ENCODE measurements at regions not wholly inside any gene's neighbourhood (a gene's known extent, or its start where the extent isn't known, plus 50 kb on each side); places are given as distances from the start of the nearest gene placed in this dataset.

DNA sequence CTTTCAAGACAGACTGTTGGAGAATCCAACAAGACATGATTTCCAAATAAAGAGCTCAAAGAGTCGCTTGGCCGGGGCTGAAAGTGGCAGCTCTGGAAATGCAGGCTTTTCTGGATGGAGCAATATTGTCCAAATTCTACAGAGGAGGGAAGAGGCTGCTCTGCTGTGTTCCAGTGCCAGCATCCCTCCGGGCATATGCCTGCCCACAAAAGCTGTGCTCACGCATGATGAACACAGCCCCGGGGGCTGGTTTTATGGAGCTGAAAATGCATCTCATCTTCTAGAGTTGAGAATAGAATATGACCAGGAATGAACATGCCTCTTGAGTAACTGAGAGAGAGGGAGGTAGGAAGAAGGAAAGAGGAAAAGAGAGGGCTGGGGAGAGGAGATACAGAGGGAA is 74.7 kb upstream of the TOX3 start:
- TF ChIP-seq RAD21 (IDR thresholded peaks at IDR 0.05; ENCODE audit: low read depth) (no peak), YY1 (IDR thresholded peaks at IDR 0.05; ENCODE audit: low read depth) (no peak), TEAD4 (IDR thresholded peaks at IDR 0.05) (no peak), EP300 (IDR thresholded peaks at IDR 0.05; ENCODE audit: borderline replicate concordance) (no peak), TAF1 (IDR thresholded peaks at IDR 0.05; ENCODE audit: low read depth) (no peak), CEBPB (IDR thresholded peaks at IDR 0.05) (no peak), TCF12 (IDR thresholded peaks at IDR 0.05; ENCODE audit: low read depth) (no peak), CREB1 (IDR thresholded peaks at IDR 0.05; ENCODE audit: low read depth) (no peak)
- TF ChIP-seq, protein P1, sequence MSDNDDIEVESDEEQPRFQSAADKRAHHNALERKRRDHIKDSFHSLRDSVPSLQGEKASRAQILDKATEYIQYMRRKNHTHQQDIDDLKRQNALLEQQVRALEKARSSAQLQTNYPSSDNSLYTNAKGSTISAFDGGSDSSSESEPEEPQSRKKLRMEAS (IDR thresholded peaks at IDR 0.05): no peak

DNA sequence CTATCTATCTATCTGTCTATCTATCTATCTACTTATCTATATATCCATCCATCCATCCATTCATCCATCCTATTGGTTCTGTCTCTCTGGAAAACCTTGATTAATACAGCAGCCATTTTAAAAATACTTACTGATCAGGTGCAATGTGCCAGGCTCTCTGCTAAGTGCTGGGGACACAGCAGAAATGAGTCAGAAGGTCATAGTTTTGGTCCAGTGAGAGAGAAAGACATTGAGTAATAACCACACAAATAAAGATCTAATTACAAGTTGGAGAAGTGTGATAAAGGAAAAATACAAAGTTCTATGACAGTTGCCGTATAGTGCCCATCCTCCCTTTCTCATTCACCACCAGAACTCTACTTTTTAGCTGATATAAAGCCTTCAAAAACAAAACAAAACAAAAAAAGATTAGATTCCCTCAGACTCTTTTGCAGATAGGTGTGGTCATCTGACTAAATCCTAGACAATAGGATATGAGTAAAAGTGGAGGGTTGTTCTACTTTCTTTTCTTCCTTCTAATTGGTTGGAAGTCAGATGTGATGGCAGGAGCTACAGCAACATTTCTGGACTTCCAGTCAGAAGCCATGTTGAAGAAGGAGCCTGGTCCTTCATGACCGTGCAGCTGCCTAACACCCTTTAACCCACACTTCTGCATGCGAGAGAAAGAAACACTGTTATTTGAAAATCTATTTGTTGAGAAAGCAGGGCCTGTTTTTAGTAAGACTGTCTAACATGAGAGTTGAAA is 72.0 kb upstream of the TOX3 start:
- TF ChIP-seq ZBTB7A (IDR thresholded peaks at IDR 0.05; ENCODE audit: low read depth) (no peak), CREB1 (IDR thresholded peaks at IDR 0.05; ENCODE audit: low read depth) (no peak), NFIC (IDR thresholded peaks at IDR 0.05) (no peak), CEBPB (IDR thresholded peaks at IDR 0.05) (no peak), YY1 (IDR thresholded peaks at IDR 0.05; ENCODE audit: low read depth) (no peak), TCF12 (IDR thresholded peaks at IDR 0.05; ENCODE audit: low read depth) (no peak), EGR1 (IDR thresholded peaks at IDR 0.05) (no peak)
- TF ChIP-seq, protein P1 (IDR thresholded peaks at IDR 0.05): no peak

DNA sequence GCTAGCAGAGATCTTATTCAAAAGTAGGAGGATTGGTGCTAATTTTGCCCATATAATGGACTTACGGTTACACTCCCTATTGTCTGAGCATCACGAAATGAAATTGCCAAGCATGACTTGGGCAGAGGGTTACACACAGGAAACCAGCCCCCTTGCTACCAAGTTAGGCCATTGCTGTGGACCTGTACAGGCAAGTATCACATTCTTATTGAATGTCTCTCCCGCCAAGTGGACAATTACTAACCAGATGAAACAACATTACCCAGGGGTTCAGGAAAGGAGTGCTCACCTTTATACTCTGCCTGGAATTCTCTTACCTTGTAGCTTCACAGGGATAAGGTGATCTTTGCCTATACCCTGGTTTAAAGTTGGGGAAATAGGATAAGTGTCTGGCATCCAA is 70.6 kb upstream of the TOX3 start:
- TF ChIP-seq, protein P2, sequence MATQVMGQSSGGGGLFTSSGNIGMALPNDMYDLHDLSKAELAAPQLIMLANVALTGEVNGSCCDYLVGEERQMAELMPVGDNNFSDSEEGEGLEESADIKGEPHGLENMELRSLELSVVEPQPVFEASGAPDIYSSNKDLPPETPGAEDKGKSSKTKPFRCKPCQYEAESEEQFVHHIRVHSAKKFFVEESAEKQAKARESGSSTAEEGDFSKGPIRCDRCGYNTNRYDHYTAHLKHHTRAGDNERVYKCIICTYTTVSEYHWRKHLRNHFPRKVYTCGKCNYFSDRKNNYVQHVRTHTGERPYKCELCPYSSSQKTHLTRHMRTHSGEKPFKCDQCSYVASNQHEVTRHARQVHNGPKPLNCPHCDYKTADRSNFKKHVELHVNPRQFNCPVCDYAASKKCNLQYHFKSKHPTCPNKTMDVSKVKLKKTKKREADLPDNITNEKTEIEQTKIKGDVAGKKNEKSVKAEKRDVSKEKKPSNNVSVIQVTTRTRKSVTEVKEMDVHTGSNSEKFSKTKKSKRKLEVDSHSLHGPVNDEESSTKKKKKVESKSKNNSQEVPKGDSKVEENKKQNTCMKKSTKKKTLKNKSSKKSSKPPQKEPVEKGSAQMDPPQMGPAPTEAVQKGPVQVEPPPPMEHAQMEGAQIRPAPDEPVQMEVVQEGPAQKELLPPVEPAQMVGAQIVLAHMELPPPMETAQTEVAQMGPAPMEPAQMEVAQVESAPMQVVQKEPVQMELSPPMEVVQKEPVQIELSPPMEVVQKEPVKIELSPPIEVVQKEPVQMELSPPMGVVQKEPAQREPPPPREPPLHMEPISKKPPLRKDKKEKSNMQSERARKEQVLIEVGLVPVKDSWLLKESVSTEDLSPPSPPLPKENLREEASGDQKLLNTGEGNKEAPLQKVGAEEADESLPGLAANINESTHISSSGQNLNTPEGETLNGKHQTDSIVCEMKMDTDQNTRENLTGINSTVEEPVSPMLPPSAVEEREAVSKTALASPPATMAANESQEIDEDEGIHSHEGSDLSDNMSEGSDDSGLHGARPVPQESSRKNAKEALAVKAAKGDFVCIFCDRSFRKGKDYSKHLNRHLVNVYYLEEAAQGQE (IDR thresholded peaks at IDR 0.05; ENCODE audit: low read depth): no peak
- no peak for TF ChIP-seq TCF12 (IDR thresholded peaks at IDR 0.05; ENCODE audit: low read depth)
- no peak for TF ChIP-seq EP300 (IDR thresholded peaks at IDR 0.05; ENCODE audit: borderline replicate concordance)
- TF ChIP-seq CREB1 (IDR thresholded peaks at IDR 0.05; ENCODE audit: low read depth): no peak
- TF ChIP-seq NFIC (IDR thresholded peaks at IDR 0.05): no peak
- no peak for TF ChIP-seq TEAD4 (IDR thresholded peaks at IDR 0.05)
- TF ChIP-seq CEBPB (IDR thresholded peaks at IDR 0.05): no peak
- TF ChIP-seq, protein P3, sequence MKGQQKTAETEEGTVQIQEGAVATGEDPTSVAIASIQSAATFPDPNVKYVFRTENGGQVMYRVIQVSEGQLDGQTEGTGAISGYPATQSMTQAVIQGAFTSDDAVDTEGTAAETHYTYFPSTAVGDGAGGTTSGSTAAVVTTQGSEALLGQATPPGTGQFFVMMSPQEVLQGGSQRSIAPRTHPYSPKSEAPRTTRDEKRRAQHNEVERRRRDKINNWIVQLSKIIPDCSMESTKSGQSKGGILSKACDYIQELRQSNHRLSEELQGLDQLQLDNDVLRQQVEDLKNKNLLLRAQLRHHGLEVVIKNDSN (IDR thresholded peaks at IDR 0.05): no peak
- no peak for TF ChIP-seq ZBTB7A (IDR thresholded peaks at IDR 0.05; ENCODE audit: low read depth)
- TF ChIP-seq FOXM1 (IDR thresholded peaks at IDR 0.05; ENCODE audit: borderline replicate concordance, low read depth): no peak
- TF ChIP-seq, protein P1 (IDR thresholded peaks at IDR 0.05): no peak
- no peak for TF ChIP-seq EGR1 (IDR thresholded peaks at IDR 0.05)

DNA sequence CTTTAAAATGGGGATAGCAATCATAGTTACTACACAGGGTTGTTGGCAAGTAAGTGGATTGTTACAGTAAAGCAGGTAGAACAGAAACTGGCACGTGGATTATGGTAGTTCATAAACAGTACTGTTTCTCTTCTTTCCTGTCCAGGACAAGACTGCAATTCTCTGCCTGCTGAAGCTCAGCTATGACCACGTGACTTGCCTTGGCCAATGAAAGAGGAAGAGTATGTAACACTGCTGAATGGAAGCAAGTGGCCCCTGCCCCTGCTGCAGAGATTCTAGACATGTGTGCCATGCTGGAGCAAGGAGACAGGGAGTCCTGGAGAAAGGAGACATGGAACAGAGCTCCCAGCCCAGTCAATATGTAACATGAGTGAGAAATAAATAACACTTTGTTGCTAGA is 66.6 kb upstream of the TOX3 start:
- TF ChIP-seq NFIC (IDR thresholded peaks at IDR 0.05): no peak
- TF ChIP-seq TCF12 (IDR thresholded peaks at IDR 0.05; ENCODE audit: low read depth): no peak
- TF ChIP-seq YY1 (IDR thresholded peaks at IDR 0.05; ENCODE audit: low read depth): no peak
- TF ChIP-seq ZBTB7A (IDR thresholded peaks at IDR 0.05; ENCODE audit: low read depth): no peak
- TF ChIP-seq TAF1 (IDR thresholded peaks at IDR 0.05; ENCODE audit: low read depth): no peak

DNA sequence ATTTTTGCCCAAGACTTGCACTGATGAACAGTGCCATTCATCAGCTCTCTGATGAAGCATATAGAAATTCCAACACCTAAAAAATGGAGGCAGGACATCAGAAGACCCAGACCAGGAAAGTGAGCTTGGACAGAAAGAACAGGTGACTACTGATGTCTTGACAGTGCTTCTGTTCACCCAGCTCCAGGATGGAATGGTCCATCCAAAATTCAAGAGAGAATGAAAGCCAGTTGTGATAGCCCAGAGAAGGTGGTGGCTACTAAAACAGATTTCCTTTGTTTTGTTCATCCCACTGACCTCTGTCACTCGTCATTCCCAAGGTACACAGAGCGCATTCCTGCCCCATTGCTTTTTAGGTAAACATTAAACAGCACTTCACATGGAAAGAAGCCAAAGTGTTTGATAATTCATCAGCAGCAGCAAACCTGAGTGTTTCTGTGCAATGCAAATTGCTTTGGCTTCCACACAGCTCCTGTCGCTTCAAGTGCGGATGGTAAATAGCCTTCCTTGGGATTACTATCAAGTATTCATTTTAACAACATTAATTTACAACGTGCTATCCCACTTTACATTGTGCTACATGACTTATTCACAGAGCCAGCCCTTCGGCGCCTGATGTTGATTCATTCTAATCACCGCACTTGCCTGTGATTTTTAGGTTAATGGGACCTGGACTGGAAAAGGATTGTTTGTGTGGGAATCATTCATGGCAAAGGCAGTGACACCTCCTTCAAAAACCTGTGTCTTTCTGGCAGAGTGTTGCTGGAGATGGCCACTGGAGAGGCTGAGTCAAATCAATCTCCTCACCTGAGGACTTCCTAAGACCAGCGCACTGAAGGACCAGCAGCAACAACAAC is 65.1 kb upstream of the TOX3 start:
- TF ChIP-seq, protein P3 (IDR thresholded peaks at IDR 0.05): no peak

DNA sequence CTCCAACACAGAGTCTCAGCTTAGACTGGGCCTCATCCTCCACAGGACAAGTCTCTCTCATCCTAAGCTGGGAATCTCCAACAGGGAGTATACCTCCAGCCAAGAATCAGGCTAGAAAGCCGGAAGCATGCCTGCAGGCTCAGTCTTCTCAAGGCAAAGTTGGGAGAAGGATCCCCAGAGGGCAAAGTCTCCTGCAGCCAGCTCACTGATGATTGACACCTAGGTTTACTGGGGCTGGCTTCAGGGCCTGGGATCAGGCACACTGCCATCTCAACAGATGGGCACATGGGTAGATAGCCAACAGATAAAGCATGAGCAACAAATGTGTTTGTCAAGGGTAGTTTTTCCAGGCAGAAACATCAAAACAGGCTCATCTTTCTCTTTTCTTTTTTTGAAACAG is 56.1 kb upstream of the TOX3 start:
- no peak for TF ChIP-seq FOXM1 (IDR thresholded peaks at IDR 0.05; ENCODE audit: borderline replicate concordance, low read depth)
- TF ChIP-seq, protein P3 (IDR thresholded peaks at IDR 0.05): no peak
- no peak for TF ChIP-seq RAD21 (IDR thresholded peaks at IDR 0.05; ENCODE audit: low read depth)
- TF ChIP-seq CEBPB (IDR thresholded peaks at IDR 0.05): no peak
- TF ChIP-seq TCF12 (IDR thresholded peaks at IDR 0.05; ENCODE audit: low read depth): no peak
- TF ChIP-seq ZBTB7A (IDR thresholded peaks at IDR 0.05; ENCODE audit: low read depth): no peak
- TF ChIP-seq, protein P1 (IDR thresholded peaks at IDR 0.05): no peak
- no peak for TF ChIP-seq EGR1 (IDR thresholded peaks at IDR 0.05)
- TF ChIP-seq, protein P2 (IDR thresholded peaks at IDR 0.05; ENCODE audit: low read depth): no peak
- TF ChIP-seq TAF1 (IDR thresholded peaks at IDR 0.05; ENCODE audit: low read depth): no peak

Measured in Ishikawa (cell line).